ENCODE measurements at regions not wholly inside any gene's neighbourhood (a gene's known extent, or its start where the extent isn't known, plus 50 kb on each side); places are given as distances from the start of the nearest gene placed in this dataset.

DNA sequence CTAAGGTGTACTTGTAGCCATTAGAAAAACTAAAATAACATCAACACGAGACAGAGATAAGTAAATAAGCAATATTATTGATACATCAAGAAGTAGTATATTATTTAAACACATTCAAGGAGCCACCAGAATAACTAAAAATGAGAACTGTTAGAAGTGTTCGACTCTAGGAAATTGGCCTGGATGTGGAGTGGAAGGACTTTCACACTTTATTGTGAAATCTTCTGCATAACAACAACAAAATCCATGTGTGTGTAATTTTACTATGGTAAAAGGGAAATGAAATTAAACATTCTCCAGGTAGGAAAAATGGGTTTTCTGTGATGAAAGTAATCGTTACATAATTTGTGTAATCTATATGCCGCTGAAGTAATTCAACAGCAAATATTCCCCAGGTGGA is 96.3 kb upstream of the RNF152 start:
- CTCF ChIA-PET: no interaction called here
- DNase-seq (ENCODE audit: extremely low spot score): no peak
- no peak for TF ChIP-seq CTCF (IDR thresholded peaks at IDR 0.05; ENCODE audit: control extremely low read depth, extremely low read depth, low read depth, missing control alignments)
- POLR2A ChIA-PET: no interaction called here

- ChIA-PET POLR2A (no interaction called here), CTCF (interaction anchor here (1.0 kb wide), 1 partner anchor 15 kb away, joined by 4 read pairs; no protein-coding TSS in a partner anchor)
- TF ChIP-seq CTCF (IDR thresholded peaks at IDR 0.05; ENCODE audit: control extremely low read depth, extremely low read depth, low read depth, missing control alignments): no peak
- DNase-seq (ENCODE audit: extremely low spot score): no peak
These were observed 95.3 kb upstream of the RNF152 start for GRCh38 chr18:61988100-61988499.

GRCh38 chr18:61985681-61986080 is 92.9 kb upstream of the RNF152 start:
- ChIA-PET POLR2A (no interaction called here), CTCF (no interaction called here)
- no peak for TF ChIP-seq CTCF (IDR thresholded peaks at IDR 0.05; ENCODE audit: control extremely low read depth, extremely low read depth, low read depth, missing control alignments)
- no peak for DNase-seq (ENCODE audit: extremely low spot score)

- POLR2A ChIA-PET: no interaction called here
- no peak for TF ChIP-seq CTCF (IDR thresholded peaks at IDR 0.05; ENCODE audit: control extremely low read depth, extremely low read depth, low read depth, missing control alignments)
- CTCF ChIA-PET: no interaction called here
- DNase-seq (ENCODE audit: extremely low spot score): no peak
These were observed 91.5 kb upstream of the RNF152 start for GRCh38 chr18:61984349-61984748.

DNA sequence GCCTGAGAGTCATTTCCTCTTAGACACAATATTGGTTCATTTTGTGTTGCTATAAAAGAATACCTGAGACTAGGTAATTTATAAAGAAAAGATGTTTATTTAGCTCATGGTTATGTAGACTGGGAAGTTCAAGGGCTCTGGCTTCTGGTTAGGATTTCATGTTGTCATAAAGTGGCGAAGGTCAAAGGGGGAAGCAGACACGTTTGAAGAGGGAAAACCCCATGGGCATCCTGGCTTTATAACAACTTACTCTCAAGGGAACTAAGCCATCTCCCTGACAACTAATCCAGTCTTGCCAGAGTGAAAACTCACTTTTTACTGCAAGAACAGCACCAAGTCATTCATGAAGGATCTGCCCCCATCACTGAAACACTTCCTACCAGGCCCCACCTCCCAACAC is 89.7 kb upstream of the RNF152 start:
- POLR2A ChIA-PET: no interaction called here
- no peak for TF ChIP-seq CTCF (IDR thresholded peaks at IDR 0.05; ENCODE audit: control extremely low read depth, extremely low read depth, low read depth, missing control alignments)
- CTCF ChIA-PET: no interaction called here
- DNase-seq (ENCODE audit: extremely low spot score): no peak

DNA sequence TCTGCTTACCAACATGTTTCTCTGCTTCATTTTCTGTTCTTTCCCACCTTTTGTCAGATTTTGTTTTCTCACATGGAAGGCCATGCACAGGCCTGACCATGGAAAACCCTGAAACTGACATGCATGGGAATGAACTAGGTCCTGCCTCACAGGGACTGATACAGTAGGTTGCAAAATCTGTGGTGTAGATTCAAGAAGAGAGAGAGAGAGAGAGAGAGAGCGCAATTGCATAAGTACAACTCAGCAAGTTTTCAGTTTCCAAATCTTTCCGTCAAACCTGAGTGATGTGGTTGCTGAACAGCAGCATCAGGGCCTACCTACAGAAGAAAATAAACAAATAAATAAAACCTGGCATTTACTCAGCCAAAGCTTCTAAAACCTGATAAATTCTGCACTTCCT is 87.5 kb upstream of the RNF152 start:
- ChIA-PET POLR2A (no interaction called here), CTCF (no interaction called here)
- no peak for TF ChIP-seq CTCF (IDR thresholded peaks at IDR 0.05; ENCODE audit: control extremely low read depth, extremely low read depth, low read depth, missing control alignments)
- no peak for DNase-seq (ENCODE audit: extremely low spot score)

All from GM10248 (cell line).